HepG2 (cell line): ENCODE measurements at regions not wholly inside any gene's neighbourhood (a gene's known extent, or its start where the extent isn't known, plus 50 kb on each side); places are given as distances from the start of the nearest gene placed in this dataset.

Experiments
- ATAC-seq: fragments of 200-7000 bp; cut with Tn5 transposase; 3 replicates; pipeline ENCODE4 v1.9.1; 2020; ENCODE audit warnings: mild to moderate bottlenecking, moderate library complexity
- BruUV-seq: library from RNA; stranded (reverse); fragments of 400-500 nt; replicated peaks from 2 replicates; lab custom pipeline; 2021; lab: Mats Ljungman, UMichigan
- CTCF ChIA-PET: fragments of 300-600 bp; formaldehyde crosslinking; extraction: SDS; loops from one replicate; lab custom pipeline; 2021; ENCODE audit warnings: low total read pairs, inconsistent platforms, low intra/inter-chr PET ratio; lab: Yijun Ruan, JAX
- POLR2A ChIA-PET: fragments of 350-600 bp; sonication (Branson Sonifier 250); formaldehyde crosslinking; loops from one replicate; lab custom pipeline; 2020; ENCODE audit warnings: antibody characterized with exemption, inconsistent platforms; lab: Yijun Ruan, JAX
- DNase-seq: peaks from one replicate; pipeline ENCODE4 v3.0.0-alpha.2; 2015; ENCODE audit warnings: low spot score
- FAIRE-seq: peaks from 3 replicates; lab custom pipeline; 2011; peaks lifted over from hg19 to GRCh38; lab: Jason Lieb, UNC
- H2AFZ ChIP-seq: one replicate; pipeline ENCODE4 v1.6.1; 2011; ENCODE audit warnings: low read length, inconsistent platforms
- H3K27ac ChIP-seq: fragments of 300-600 bp; 3 replicates; pipeline ENCODE4 v1.8.0; 2011; ENCODE audit warnings: mixed run types, mild to moderate bottlenecking, mixed read lengths, low read length, inconsistent platforms; ENCODE audit not compliant: insufficient read depth; ENCODE audit errors: extremely low read length
- H3K27me3 ChIP-seq, 2 experiments: fragments of 200-600 bp in 1 of 2; 2 replicates in 1 of 2; 3 replicates in 1 of 2; pipeline versions ENCODE4 v1.6.0 to v1.8.0; 2011; ENCODE audit warnings: low read length in 2 of 2, mild to moderate bottlenecking in 2 of 2, moderate library complexity in 2 of 2, inconsistent platforms in 1 of 2; ENCODE audit not compliant: insufficient read depth in 2 of 2, control insufficient read depth in 1 of 2
- H3K36me3 ChIP-seq, 2 experiments: fragments of 200-600 bp in 1 of 2; replicated peaks in 1 of 2; 2 replicates in 1 of 2; 3 replicates in 1 of 2; pipeline versions ENCODE4 v1.5.1 to v1.8.0; 2011; ENCODE audit warnings: low read length in 2 of 2, inconsistent platforms in 1 of 2; ENCODE audit not compliant: insufficient read depth in 2 of 2, control insufficient read depth in 1 of 2
- H3K4me1 ChIP-seq: 2 replicates; pipeline ENCODE4 v1.5.1; 2012; ENCODE audit warnings: low read length, inconsistent platforms; ENCODE audit not compliant: insufficient read depth
- H3K4me2 ChIP-seq: 2 replicates; pipeline ENCODE4 v1.6.0; 2011; ENCODE audit warnings: low read depth, low read length, inconsistent platforms
- H3K4me3 ChIP-seq, 3 experiments: fragments of 200-600 bp in 1 of 3; sonication (generic), shearing (Covaris generic) in 1 of 3; replicated peaks in 1 of 3; 2 replicates each; pipeline ENCODE4 v1.5.1; 2011 to 2016; ENCODE audit warnings: low read length in 3 of 3, inconsistent platforms in 2 of 3, low read depth in 2 of 3, mild to moderate bottlenecking in 2 of 3, control low read depth in 1 of 3, mixed read lengths in 1 of 3; ENCODE audit not compliant: insufficient read depth in 1 of 3
- H3K79me2 ChIP-seq: one replicate; pipeline ENCODE4 v1.6.1; 2011; ENCODE audit warnings: low read length, inconsistent platforms; ENCODE audit not compliant: insufficient read depth
- H3K9ac ChIP-seq: 2 replicates; pipeline ENCODE4 v1.6.0; 2011; ENCODE audit warnings: mild to moderate bottlenecking, low read depth, low read length, inconsistent platforms; ENCODE audit not compliant: insufficient read depth
- H3K9me3 ChIP-seq: 2 replicates; pipeline ENCODE4 v1.5.1; 2012; ENCODE audit warnings: mild to moderate bottlenecking, low read length
- H4K20me1 ChIP-seq: 2 replicates; pipeline ENCODE4 v1.6.0; 2011; ENCODE audit warnings: inconsistent platforms, mild to moderate bottlenecking, low read length, moderate library complexity; ENCODE audit not compliant: insufficient read depth
- BCL6 ChIP-seq: IDR thresholded peaks from 2 replicates; pipeline ENCODE4 v1.6.1; 2016; ENCODE audit warnings: missing genetic modification reagents, missing compliant biosample characterization
- GABPB1 ChIP-seq: IDR thresholded peaks from 2 replicates; pipeline ENCODE4 v1.6.1; 2016; ENCODE audit warnings: mild to moderate bottlenecking, missing genetic modification reagents, moderate library complexity, missing compliant biosample characterization
- NFKBIZ ChIP-seq: IDR thresholded peaks from 2 replicates; pipeline ENCODE4 v1.6.1; 2018; ENCODE audit warnings: missing genetic modification reagents, missing compliant biosample characterization
- PTBP1 ChIP-seq: fragments of 200-400 bp; formaldehyde crosslinking; IDR thresholded peaks from 2 replicates; pipeline ENCODE4 v1.6.1; 2018; ENCODE audit warnings: low read length, low read depth; ENCODE audit not compliant: poor library complexity, severe bottlenecking
- ZFP36 ChIP-seq: fragments of 150-350 bp; IDR thresholded peaks from 2 replicates; pipeline ENCODE4 v1.6.1; 2018; ENCODE audit warnings: borderline replicate concordance, low read length, low read depth; ENCODE audit not compliant: partially characterized antibody
- ZNF619 ChIP-seq: sonication (generic); formaldehyde crosslinking; IDR thresholded peaks from 2 replicates; pipeline ENCODE4 v1.4.0; 2020; ENCODE audit warnings: mild to moderate bottlenecking, missing genetic modification reagents
- WGBS: methylation state at CpG from one replicate; pipeline ENCODE4 v1.1.6; 2017; ENCODE audit warnings: low lambda C conversion rate; 5-methylcytosine and 5-hydroxymethylcytosine counted together
- in situ Hi-C: cut with HindIII; loops from 2 replicates; pipeline ENCODE4 v1.10.0; 2017; ENCODE audit warnings: low pct_unique_long_range_greater_than_20kb; ENCODE audit not compliant: extremely low pct_ligation_motif_present
- intact Hi-C: fragments of 100-400 bp; cut with micrococcal nuclease; formaldehyde crosslinking; loops from one replicate; pipeline ENCODE4 v1.10.0; 2022; ENCODE audit not compliant: unreplicated experiment
- TF ChIP-seq, protein P1 (sequence below): sonication (generic); formaldehyde crosslinking; IDR thresholded peaks from 2 replicates; pipeline ENCODE4 v1.4.0; 2020; ENCODE audit warnings: mild to moderate bottlenecking, low read depth, missing genetic modification reagents
- TF ChIP-seq, protein P2 (sequence below): IDR thresholded peaks from 2 replicates; pipeline ENCODE4 v1.6.1; 2018; ENCODE audit warnings: missing genetic modification reagents, mild to moderate bottlenecking, missing compliant biosample characterization
- TF ChIP-seq, protein P3 (sequence below): sonication (generic); formaldehyde crosslinking; conservative IDR thresholded peaks from 2 replicates; pipeline ENCODE4 v1.4.0; 2020; ENCODE audit warnings: missing genetic modification reagents
- TF ChIP-seq, protein P4 (sequence below): IDR thresholded peaks from 2 replicates; pipeline ENCODE4 v1.6.1; 2012; ENCODE audit warnings: inconsistent platforms
- TF ChIP-seq, protein P5 (sequence below): sonication (generic); formaldehyde crosslinking; IDR thresholded peaks from 2 replicates; pipeline ENCODE4 v1.4.0; 2020; ENCODE audit warnings: mild to moderate bottlenecking, missing genetic modification reagents

DNA sequence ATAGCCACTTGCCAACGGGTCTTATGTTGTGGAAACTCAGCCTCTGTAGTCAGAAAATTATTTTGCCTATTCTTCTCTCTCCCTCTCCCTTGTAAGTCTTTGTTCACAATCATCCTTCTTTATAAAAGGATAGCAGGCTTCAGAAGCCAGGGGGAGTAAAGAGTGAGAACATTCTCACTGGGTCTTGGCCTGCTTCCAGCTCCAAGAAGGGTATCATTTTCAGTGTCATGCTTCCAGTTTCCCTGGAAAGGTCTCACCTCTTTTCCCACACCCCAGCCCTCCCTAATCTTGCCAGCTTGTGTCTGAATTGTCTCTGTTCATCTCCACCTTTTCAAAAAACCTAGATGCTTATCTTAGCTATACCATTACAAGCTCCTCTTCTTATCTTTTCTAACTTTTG lies 346.2 kb upstream of the LRRC7 start:
- in situ Hi-C loops: no loop called here
- FAIRE-seq (no peak), ATAC-seq (no peak)

DNA sequence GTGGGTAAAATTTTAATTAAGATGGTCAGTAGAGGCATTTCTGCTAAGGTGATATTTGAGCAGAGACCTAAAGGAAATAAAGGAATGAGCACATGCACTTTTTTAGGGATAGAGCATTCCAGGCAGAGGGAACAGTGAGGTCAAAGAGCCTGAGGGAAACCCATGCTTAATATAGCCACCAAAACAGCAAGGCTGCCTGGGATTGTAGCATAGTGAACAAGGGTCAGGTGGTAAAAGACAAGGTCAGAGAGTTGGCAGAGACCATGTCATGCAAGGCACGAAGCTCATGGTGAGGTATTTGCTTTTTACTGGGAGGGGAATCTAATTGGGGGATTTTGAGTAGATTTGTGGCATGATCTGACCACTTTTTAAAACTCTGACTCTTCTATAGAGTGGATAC lies 344.6 kb upstream of the LRRC7 start:
- DNase-seq (no peak), FAIRE-seq (no peak), ATAC-seq (no peak)
- H3K9ac ChIP-seq: no peak overlapping the region
- H3K4me2 ChIP-seq: no peak overlapping the region
- ChIA-PET CTCF (no interaction called here), POLR2A (no interaction called here)
- no peak overlapping the region for H3K27ac ChIP-seq
- H3K79me2 ChIP-seq: no peaks in the 10 kb centered on the region
- H3K9me3 ChIP-seq: peaks cover 82% of the 10 kb centered on the region
- 0% methylated on average over 1 of the region's 1 CpG for WGBS
- no TSS peak for BruUV-seq
- no peak overlapping the region for H3K4me3 ChIP-seq
- intact Hi-C loops (no loop called here), in situ Hi-C loops (no loop called here)
- no peak overlapping the region for H2AFZ ChIP-seq
- H3K27me3 ChIP-seq: no peaks in the 10 kb centered on the region
- no peaks in the 10 kb centered on the region for H4K20me1 ChIP-seq
- H3K4me1 ChIP-seq: no peaks in the 10 kb centered on the region
- H3K36me3 ChIP-seq: no peaks in the 10 kb centered on the region
- TF ChIP-seq BCL6: no peak
- TF ChIP-seq, protein P1, sequence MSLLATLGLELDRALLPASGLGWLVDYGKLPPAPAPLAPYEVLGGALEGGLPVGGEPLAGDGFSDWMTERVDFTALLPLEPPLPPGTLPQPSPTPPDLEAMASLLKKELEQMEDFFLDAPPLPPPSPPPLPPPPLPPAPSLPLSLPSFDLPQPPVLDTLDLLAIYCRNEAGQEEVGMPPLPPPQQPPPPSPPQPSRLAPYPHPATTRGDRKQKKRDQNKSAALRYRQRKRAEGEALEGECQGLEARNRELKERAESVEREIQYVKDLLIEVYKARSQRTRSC: no peak
- TF ChIP-seq ZNF619 (CRISPR knock-in tag): no peak
- no peak for TF ChIP-seq ZFP36
- no peak for TF ChIP-seq PTBP1
- TF ChIP-seq, protein P2, sequence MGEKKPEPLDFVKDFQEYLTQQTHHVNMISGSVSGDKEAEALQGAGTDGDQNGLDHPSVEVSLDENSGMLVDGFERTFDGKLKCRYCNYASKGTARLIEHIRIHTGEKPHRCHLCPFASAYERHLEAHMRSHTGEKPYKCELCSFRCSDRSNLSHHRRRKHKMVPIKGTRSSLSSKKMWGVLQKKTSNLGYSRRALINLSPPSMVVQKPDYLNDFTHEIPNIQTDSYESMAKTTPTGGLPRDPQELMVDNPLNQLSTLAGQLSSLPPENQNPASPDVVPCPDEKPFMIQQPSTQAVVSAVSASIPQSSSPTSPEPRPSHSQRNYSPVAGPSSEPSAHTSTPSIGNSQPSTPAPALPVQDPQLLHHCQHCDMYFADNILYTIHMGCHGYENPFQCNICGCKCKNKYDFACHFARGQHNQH (CRISPR knock-in tag): no peak
- TF ChIP-seq GABPB1: no peak

More for the DNA sequence above, 346.2 kb upstream of the LRRC7 start:
- POLR2A ChIA-PET: no interaction called here
- WGBS: 0% methylated on average over 1 of the region's 1 CpG
- TF ChIP-seq NFKBIZ: no peak
- TF ChIP-seq, protein P3, sequence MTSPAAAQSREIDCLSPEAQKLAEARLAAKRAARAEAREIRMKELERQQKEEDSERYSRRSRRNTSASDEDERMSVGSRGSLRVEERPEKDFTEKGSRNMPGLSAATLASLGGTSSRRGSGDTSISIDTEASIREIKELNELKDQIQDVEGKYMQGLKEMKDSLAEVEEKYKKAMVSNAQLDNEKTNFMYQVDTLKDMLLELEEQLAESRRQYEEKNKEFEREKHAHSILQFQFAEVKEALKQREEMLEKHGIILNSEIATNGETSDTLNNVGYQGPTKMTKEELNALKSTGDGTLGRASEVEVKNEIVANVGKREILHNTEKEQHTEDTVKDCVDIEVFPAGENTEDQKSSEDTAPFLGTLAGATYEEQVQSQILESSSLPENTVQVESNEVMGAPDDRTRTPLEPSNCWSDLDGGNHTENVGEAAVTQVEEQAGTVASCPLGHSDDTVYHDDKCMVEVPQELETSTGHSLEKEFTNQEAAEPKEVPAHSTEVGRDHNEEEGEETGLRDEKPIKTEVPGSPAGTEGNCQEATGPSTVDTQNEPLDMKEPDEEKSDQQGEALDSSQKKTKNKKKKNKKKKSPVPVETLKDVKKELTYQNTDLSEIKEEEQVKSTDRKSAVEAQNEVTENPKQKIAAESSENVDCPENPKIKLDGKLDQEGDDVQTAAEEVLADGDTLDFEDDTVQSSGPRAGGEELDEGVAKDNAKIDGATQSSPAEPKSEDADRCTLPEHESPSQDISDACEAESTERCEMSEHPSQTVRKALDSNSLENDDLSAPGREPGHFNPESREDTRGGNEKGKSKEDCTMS (CRISPR knock-in tag): no peak
- TF ChIP-seq, protein P4, sequence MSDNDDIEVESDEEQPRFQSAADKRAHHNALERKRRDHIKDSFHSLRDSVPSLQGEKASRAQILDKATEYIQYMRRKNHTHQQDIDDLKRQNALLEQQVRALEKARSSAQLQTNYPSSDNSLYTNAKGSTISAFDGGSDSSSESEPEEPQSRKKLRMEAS: no peak
- TF ChIP-seq, protein P5, sequence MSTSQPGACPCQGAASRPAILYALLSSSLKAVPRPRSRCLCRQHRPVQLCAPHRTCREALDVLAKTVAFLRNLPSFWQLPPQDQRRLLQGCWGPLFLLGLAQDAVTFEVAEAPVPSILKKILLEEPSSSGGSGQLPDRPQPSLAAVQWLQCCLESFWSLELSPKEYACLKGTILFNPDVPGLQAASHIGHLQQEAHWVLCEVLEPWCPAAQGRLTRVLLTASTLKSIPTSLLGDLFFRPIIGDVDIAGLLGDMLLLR (CRISPR knock-in tag): no peak
- Histone ChIP-seq H3K36me3 (no peaks in the 10 kb centered on the region), H3K9me3 (peaks cover 83% of the 10 kb centered on the region), H3K4me1 (no peaks in the 10 kb centered on the region), H3K27ac (no peak overlapping the region), H3K27me3 (no peaks in the 10 kb centered on the region), H3K4me3 (no peak overlapping the region), H4K20me1 (no peaks in the 10 kb centered on the region), H3K79me2 (no peaks in the 10 kb centered on the region), H2AFZ (no peak overlapping the region), H3K4me2 (no peak overlapping the region), H3K9ac (no peak overlapping the region)
- intact Hi-C loops: no loop called here
- BruUV-seq: no TSS peak
- CTCF ChIA-PET: no interaction called here
- DNase-seq: no peak
